OCI-M1 (cell line): ENCODE measurements at regions not wholly inside any gene's neighbourhood (a gene's known extent, or its start where the extent isn't known, plus 50 kb on each side); places are given as distances from the start of the nearest gene placed in this dataset.

ENCODE experiments used
- DNase-seq: peaks from one replicate; lab custom pipeline; 2025; lab: John Stamatoyannopoulos, UW

DNA sequence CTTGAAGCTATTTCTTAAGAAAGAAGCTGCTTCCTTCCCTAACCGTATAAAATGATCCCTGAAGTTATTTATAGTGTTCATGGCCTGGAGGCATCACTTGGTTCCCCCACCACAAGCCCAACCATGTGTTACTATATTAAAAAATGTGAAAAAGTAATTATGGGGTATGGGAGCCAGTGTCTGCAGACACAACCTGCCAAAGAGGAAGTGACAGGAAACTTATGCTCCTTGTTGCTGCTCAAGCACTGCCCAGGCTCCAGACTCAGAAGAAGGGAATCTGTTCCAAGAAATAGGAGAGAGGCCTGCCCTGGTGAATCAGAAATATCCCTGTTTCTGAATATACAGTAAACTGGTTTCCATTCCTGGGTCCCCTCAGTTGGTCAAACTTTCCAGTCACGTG is 217.2 kb upstream of the BMP4 start:
- no peak for DNase-seq

DNA sequence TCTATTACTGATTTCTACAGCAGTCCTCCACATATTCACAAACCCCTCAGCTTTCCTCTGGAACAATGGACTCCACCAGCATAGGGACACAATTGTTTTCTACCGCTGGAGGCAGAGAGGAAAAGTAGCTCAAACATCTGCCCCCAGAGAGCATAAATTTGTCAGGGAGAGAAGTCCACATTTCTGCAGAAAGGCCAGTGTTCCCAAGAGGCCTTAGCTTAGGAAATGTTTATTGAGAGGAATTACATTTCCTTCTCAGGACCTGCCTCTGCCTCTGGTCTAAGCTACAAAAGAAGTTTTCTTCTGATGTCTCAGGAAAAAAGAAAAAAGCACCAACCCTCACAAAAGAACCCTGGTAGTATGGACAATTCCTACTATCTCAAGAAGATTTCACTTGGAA is 217.8 kb upstream of the BMP4 start:
- no peak for DNase-seq

DNA sequence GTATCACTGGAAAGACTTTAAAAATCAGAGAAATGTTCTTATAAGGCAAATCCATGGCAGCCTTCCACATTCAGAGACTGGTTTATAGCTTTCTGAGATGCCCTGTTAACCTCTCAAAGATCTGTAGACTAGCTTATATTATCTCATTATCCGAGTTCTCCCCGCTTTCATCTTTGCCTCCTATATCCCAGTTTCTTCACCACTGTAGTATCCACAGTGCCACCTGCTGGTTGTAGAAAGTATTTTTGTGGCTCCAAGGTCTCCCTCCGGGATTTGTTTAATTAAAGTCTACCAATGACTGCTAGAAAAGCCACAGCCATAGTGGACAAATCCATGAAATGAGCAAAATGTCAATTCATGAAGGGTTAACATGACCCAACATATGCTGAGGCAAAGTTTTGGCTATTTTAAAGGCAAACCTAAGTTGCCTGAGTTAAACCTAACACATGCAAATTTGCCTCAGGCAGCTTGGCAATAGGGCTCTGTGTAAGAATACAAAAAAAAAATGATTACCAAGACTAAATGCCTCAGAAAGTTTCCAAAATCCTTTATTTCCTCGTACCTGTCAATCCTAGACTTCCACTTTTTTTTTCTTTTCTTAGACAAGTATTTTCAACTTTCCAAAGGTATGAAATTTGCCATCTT is 218.8 kb upstream of the BMP4 start:
- peak; percentile 77 for DNase-seq

DNA sequence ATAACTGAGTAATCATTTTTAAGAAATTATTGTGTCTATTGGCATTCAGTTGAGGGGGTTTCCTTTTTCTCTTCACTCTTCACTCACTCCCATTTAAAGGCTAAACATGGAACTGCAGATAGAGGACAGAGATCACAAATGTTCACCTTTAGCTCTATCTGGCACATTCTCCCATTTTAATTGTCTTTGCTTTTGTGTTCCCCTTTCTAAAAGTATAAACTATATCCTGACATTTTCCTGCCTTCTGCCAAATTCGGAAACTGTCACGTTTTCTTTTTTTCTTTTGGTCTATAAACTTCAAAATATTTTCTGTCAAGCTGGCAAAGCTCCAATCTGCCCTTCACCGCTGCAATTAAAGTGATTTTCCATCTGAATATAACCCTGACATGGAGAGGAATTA is 219.8 kb upstream of the CDKN3 start:
- no peak for DNase-seq

DNA sequence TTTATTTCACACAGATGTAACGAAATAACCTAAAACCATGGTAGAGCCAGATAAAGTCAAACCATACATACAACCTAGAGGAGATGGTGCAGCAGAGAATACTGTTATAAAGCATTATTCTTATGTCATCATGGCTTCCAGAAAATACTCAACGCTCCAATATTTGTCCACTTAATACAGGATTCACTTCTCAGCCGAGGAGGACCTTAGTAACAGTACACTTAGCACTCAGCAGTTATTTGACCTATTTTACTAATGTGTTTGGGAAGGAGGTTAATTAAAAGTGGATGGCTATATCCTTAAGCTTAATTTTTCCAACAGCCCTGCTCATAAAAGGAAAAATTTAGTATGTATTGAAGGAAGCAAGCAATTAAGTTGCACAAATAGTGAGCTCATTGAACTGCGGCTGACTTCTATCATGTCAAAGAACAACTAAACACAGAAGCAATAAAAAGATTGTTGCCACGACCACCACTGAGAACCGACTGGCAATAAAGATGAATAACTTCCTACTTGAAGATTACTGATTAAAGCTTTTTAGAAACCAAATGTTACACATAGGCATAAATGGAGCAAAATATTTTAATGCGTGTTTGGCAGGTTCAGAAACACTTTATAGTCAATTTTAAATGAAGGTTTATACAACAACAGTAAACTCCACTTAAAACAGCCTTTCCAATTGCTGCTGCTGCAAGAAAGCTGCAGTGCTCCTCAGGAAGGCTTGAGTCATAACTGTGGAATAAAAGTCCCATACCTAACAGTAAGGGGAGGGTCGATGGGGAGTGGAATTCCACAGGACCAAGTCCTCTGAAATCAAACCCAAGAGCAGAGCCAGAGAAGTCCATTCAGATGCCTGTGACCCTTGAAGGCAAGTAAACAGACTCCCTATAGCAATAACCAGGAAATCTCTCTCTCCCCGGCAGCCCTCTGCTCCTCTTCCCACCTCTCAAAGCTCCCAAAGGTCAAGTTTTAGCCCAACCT is 218.9 kb upstream of the CDKN3 start:
- no peak for DNase-seq

DNA sequence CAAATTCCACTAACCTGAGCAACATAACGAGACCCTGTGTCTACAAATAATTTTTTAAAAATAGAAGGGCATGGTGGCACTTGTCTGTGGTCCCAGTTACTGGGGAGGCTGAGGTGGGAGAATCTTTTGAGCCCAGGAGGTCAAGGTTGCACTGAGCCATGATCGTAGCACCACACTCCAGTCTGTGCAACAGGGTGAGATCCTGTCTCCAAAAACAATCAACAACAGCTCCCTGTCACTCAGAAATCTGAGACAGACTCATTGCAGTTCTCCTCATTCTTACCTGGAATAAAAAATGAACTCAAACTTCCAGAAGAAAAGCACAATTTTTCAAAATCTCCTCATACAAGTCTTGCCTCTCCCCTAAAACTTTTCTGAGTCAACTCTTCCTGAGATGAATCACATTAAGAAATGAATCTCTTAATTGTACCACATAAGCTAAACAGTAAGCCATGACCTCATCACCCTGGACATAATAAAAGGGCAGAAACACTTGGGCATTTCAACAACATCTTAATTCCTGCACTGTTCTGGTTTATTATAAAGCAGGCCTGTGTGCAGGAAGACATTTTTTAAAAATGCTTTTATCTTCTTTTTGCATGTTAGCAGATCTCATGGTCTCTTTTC is 214.3 kb upstream of the CDKN3 start:
- DNase-seq = no peak

DNA sequence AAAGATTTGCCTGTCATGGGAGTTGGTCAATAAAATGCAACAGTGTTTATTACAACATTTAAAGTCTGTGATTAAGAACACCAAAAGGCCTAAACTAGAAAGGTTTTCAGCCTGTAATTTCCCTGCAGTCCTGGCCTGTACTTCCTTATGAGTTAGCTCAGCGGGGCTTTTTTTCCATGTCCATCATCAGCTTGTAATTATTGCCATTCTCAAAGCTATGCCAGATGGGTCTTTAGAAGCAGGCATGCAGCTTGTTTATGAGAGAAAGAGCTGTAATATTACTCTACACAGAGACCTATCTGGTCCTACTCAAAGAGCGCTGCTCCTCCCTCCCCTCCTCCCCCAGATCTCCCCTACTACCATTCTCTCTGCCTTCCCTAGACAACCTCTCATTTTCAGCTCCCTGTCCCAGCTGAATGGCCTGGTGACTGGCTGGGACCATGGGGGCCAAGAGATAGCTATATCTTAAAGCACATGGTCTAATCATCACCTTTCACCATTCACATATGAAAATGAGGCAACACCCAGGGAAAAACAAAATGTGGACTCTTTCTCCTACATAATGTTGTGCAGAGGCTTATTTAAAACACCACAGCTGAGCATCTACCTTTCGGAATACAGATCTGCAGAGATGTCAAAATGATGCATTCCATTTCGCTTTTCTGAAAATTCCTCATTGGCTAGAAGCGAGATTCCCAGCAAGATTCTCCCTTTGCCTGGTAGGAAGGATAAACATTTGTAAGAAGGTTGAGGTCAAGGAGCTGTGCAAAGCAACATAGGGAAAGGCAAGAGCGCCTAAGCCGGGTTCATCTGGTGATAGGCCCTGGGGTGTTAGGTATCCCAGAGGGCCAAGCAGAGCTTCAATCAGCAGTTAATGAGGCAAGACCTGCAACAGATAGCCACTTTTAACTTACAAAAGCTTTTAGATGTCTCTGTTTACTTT is 209.7 kb upstream of the CDKN3 start:
- DNase-seq = no peak

DNA sequence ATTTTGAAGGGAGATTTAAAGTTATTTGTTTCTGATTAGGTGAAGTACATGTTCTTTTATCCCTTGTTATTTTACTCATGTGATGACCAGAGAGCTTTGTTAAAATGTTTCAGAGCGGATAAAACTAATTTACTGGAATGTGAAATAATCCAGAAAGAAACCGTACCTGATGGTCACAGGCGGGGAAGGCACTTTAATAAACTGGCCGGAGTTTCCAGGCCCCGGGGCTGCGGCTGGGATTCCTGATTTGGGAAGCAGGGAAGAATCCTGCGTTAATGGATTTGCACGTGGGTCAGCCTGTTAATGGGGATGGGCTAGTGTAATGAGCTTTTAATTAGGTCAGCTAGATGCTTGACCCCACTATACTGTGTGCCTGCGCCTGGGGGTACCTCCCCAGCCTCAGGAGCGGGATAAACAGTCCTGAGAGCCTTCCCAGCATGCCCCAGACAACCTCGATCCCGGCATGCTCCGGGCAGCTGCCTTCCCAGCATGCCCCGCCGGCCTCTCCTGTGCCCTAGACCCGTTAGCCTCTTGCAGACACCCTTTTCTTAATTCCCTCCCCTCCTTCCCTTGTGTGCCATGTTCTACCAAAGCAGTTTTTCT is 208.6 kb upstream of the CDKN3 start:
- no peak for DNase-seq

DNA sequence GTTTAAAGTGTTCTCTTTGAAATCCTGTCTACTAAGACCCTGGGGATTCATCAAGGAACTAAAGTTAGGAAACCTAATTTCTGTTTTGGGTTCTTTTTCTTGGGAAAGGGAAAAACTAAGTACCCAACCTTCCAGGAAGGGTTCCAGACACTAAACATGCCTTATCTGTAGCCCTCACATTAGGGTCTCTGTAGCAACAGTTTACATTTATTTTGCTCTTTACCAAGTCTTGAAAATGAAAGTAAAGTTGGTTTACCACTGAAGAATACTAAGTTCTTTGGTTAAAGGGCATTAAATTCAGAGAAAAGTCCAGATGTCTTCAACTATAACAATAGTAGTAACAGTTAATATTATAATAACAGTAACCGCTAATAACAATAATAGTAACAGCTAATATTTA is 207.5 kb upstream of the CDKN3 start:
- peak; percentile 28 for DNase-seq

DNA sequence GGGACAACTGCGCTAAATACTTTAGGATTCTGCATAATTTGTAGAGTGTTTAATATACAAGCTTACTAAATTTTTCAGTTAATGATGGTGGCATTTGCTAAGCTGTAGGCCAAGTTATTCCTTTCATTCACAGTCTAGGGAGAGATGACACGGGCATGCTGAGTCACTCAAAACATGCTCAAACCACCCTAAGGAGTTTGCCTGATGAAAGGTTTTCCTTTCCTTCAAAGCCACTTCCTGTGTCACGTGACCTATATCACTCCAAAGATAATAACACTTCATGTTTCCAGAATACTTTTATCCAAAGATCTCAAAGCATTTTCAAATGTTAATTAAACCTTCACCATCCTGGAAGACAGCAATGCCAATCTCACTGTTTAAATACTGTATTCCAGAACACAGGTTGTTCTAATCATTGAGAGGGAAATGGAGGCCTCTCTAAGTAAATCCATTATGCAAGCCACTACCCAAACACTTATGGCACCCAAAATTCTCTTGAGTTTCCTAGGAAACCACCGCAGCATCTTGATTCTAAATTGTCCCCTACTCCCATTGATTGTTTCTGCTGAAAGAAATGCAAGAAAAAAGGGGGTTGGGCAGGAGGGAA is 207.0 kb upstream of the CDKN3 start:
- DNase-seq = peak; percentile 47

DNA sequence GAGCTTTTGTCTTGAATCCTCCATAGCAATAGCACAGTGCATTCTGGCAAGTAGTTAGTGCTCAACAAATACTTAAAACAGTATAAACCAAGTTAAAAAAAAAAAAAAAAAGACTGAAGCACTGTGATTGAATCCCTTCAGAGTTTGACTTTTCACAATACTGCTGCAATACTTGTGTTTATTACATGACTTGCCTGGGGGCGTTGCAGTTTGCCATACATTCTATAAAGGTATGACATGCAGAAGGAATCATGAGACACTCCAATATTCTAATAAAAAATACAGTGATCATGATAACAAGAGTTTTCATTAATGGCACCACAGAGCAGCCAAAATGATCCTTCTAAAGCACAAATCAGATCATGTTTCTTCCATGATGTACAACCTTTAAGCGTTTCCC is 205.0 kb upstream of the CDKN3 start:
- no peak for DNase-seq

DNA sequence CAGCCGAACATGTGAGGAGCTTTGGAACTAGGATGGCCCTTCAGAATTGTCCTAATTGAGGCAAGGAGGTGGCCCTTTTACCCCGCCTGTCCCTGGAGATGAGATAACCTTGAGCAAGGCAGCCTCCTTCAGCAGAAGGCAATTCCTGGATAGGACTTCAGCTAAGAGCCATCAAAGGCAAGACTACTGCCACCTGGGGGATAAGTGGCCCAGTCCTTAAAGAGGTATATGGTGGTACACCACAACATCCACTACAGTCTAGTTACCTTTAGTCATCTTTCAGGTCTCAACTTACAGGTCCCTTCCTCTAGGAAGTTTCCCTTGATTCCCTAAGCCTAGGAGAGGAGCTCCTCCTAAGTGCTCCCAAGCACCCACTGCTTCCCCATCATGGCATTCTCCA is 204.2 kb upstream of the CDKN3 start:
- no peak for DNase-seq

DNA sequence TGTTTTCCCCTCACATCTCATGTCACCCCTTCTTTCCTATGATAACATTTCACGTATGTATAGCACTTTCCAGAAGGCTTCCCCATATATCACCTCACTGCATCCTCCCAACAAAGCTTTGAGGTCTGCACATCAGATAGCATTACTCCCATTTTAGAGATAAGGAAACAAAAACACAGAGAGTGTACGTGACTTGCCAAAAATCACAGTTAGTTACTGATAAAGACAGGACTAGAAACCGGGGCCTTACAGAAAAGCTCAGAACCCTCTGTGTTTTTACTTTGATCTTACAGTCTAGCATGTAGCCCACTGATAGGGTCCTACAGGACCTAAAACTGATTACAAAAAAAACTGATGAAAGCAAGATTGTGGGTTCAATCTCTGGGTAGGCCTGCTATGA is 202.9 kb upstream of the CDKN3 start:
- no peak for DNase-seq

DNA sequence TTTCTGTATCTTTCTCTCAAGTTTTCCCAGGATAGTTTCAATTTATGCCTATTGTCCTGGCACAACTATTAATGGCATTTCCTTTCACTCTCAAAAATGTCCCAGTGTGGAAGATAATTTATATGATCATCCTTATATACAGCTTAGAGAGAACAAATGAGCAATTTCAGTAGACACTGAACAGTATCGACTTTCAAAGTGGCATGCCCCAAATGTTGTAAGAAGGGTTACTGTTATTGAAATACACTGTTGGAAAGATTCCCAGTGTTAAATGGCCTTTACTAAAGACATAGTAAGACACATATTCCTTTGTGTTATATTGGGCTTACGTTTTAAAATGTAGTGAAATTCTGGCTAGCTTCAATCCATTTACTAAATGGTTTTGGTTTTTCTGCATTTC is 202.3 kb upstream of the CDKN3 start:
- no peak for DNase-seq

DNA sequence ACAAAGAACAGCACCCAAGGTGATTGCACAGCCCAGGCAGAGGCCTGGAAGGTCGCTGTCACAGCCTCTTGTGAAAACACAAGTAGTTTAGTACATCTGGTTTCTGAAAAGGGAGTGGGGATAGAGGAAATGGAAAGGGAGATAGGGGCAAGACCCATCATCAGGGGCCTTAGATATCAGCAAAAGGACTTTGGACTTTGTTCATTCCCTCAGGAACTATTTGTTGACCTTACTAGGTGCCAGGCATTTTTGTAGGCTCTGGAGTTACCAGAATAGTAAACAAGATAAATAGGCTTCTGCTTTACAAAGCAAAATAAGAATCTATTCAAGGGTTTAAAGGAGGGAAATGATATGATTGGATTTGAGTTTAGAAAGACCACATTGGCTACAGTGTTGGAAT is 199.4 kb upstream of the CDKN3 start:
- DNase-seq = no peak

DNA sequence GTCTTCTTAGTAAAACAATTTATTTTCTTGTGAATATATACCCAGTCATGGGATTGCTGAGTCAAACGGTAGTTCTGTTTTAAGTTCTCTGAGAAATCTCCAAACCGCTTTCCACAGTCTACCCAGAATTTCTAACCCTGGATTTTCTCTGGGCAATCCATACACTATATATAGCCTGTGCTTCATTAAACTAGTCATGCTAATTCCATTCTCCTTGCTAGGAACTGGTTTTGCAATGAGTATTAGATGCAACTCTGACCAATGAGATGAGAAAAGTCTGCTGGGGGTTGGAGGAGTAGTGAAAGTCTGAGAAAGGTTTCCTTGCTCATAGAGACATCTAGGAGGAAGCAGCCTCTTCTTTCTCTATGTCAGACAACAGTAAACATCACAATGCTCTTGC is 196.1 kb upstream of the CDKN3 start:
- DNase-seq = no peak

DNA sequence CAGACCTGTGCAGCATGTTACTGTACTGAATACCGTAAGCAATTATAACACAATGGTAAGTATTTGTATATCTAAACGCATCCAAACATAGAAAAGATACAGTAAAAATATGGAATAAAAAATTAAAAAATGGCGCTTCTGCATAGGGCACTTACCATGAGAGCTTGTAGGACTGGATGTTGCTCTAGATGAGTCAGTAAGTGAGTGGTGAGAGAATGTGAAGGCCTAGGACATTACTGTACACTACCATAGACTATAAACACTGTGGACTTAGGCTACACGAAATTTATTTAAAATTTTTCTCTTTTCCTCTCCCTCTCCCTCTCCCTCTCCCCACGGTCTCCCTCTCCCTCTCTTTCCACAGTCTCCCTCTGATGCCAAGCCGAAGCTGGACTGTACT is 194.5 kb upstream of the CDKN3 start:
- DNase-seq = no peak

DNA sequence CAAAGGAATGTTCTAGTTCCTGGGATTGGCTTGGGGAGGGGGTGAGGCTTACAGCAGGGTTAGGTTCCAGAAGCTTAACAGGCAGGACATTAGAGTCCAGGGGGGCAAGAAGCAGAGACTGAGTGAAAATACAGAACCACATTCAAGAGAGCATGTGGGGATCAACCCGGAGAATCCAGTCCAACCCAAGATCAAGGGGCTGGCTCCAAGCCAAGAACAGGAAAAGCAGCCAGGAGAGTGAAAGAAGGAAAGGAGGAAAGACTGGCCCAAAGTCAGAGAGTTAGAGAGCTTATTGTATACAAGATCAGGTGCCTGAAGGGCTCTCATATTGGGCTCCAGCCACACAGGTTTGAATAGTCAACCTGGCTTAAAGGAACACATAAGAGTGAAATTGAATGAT is 190.3 kb upstream of the CDKN3 start:
- DNase-seq = no peak

DNA sequence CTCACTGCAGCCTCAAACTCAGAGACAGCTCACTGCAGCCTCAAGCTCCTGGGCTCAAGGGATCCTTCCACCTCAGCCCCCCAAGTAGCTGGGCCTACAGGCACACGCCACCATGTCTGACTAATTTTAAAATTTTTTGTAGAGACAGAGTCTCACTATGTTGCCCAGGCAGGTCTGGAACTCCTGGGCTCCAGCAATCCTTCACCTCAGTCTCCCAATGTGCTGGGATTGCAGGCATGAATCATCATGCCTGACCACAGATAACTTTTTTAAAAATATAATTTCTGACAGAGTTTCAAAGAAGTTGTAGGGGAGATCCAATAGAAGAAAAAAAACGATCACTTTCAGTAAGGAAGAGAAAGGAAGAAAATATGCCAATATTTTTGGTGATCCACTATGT is 189.7 kb upstream of the CDKN3 start:
- DNase-seq = no peak

DNA sequence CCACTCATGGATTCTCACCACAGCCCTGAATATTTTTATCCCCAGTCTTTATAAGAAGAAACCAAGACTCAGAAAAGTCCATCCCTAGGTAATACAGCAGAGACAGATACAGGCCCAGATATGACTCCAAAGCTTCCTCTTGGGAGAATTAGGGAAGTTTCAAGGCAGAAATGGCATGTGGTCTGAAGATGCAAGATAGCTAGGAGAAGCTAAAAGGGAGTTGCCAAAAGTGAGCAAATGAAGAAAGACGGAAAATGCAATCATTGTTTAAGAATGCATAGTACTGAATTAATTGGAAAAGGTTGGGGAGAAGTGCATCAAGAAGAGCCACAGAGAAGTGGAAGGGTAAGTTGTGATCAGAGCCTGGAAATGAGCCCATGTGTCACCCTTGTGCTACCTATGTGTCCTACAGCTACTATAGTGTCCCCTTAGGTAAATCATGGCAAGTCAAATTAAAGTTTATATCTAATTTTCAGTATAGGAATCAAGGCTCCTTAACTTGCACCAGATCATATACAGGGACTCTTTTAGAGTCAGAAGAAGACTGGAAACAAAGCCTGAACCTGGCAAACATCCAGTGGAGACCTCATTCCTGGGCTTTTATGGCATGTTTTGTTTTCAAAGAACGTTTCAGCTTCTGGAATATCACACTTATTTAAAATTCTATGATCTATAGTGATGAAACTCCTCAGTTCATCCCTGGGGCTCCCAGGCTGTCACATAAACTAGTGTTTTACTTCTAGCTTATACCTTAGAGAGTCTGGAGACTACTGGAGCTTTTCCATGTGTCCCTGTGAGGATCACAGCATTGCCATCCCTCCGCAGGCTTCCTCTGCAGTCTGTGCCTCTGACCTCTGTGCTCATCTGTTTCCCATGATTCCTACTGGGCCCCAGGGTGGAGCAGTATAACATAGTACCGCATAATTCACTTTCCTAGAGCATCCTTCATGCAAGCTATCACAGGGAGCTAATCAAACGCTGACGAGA is 189.0 kb upstream of the CDKN3 start:
- no peak for DNase-seq
